Keratinocyte (primary cell): ENCODE measurements at regions not wholly inside any gene's neighbourhood (a gene's known extent, or its start where the extent isn't known, plus 50 kb on each side); places are given as distances from the start of the nearest gene placed in this dataset.

ENCODE experiments used
- DNase-seq: peaks from one replicate; pipeline ENCODE4 v3.0.0-alpha.2; 2011; ENCODE audit warnings: low read depth, missing footprints, low spot score
- FAIRE-seq: peaks from 2 replicates; lab custom pipeline; 2011; peaks lifted over from hg19 to GRCh38; lab: Jason Lieb, UNC
- H2AFZ ChIP-seq: 2 replicates; pipeline ENCODE4 v1.6.0; 2012; ENCODE audit warnings: low read length, control low read depth, inconsistent platforms; ENCODE audit not compliant: control insufficient read depth
- H3K27ac ChIP-seq: 2 replicates; pipeline ENCODE4 v1.5.1; 2011; ENCODE audit warnings: low read length; ENCODE audit not compliant: control insufficient read depth, insufficient read depth
- H3K27me3 ChIP-seq: 3 replicates; pipeline ENCODE4 v1.6.0; 2011; ENCODE audit warnings: low read length; ENCODE audit not compliant: control insufficient read depth, insufficient read depth; ENCODE audit errors: extremely low read depth
- H3K36me3 ChIP-seq, 2 experiments: 2 replicates in 1 of 2; 3 replicates in 1 of 2; pipeline ENCODE4 v1.5.1; 2011; ENCODE audit warnings: low read length in 2 of 2, mild to moderate bottlenecking in 1 of 2; ENCODE audit not compliant: control insufficient read depth in 2 of 2, insufficient read depth in 2 of 2; ENCODE audit errors: extremely low read depth in 1 of 2
- H3K4me1 ChIP-seq: 3 replicates; pipeline ENCODE4 v1.5.1; 2011; ENCODE audit warnings: low read length; ENCODE audit not compliant: control insufficient read depth, insufficient read depth; ENCODE audit errors: extremely low read depth
- H3K4me2 ChIP-seq: 3 replicates; pipeline ENCODE4 v1.6.0; 2011; ENCODE audit warnings: low read depth, low read length; ENCODE audit not compliant: control insufficient read depth, insufficient read depth; ENCODE audit errors: extremely low read depth
- H3K4me3 ChIP-seq, 3 experiments: fragments of 200-600 bp in 1 of 3; sonication (generic) in 1 of 3; 2 replicates in 2 of 3; 3 replicates in 1 of 3; pipeline ENCODE4 v1.5.1; 2011 to 2016; ENCODE audit warnings: low read length in 3 of 3, mild to moderate bottlenecking in 3 of 3, control low read depth in 2 of 3, inconsistent platforms in 1 of 3, low read depth in 1 of 3, mixed read lengths in 1 of 3, mixed run types in 1 of 3, moderate library complexity in 1 of 3; ENCODE audit not compliant: control insufficient read depth in 2 of 3, insufficient read depth in 2 of 3; ENCODE audit errors: extremely low read depth in 1 of 3
- H3K79me2 ChIP-seq: 2 replicates; pipeline ENCODE4 v1.6.0; 2012; ENCODE audit warnings: low read length; ENCODE audit not compliant: control insufficient read depth, insufficient read depth
- H3K9ac ChIP-seq: 3 replicates; pipeline ENCODE4 v1.6.0; 2011; ENCODE audit warnings: low read length; ENCODE audit not compliant: control insufficient read depth, insufficient read depth; ENCODE audit errors: extremely low read depth
- H3K9me1 ChIP-seq: 3 replicates; pipeline ENCODE4 v1.6.0; 2011; ENCODE audit warnings: low read length; ENCODE audit not compliant: control insufficient read depth, insufficient read depth; ENCODE audit errors: extremely low read depth
- H3K9me3 ChIP-seq: 2 replicates; pipeline ENCODE4 v1.5.1; 2012; ENCODE audit warnings: low read depth, low read length; ENCODE audit not compliant: control insufficient read depth
- H4K20me1 ChIP-seq: 3 replicates; pipeline ENCODE4 v1.6.0; 2011; ENCODE audit warnings: low read length; ENCODE audit not compliant: control insufficient read depth, insufficient read depth; ENCODE audit errors: extremely low read depth
- CTCF ChIP-seq, 3 experiments: IDR thresholded peaks in 1 of 3; conservative IDR thresholded peaks in 1 of 3; optimal IDR thresholded peaks in 1 of 3; 2 replicates in 2 of 3; 3 replicates in 1 of 3; pipeline versions ENCODE3 to v1.5.1; 2011; ENCODE audit warnings: low read length in 3 of 3, mild to moderate bottlenecking in 3 of 3, moderate library complexity in 2 of 3, control low read depth in 1 of 3, inconsistent platforms in 1 of 3; ENCODE audit not compliant: insufficient read depth in 2 of 3; ENCODE audit errors: extremely low read depth in 1 of 3
- EZH2 ChIP-seq: IDR thresholded peaks from one replicate; pipeline ENCODE4 v1.6.1; 2012; ENCODE audit warnings: inconsistent platforms, mild to moderate bottlenecking, low read length, moderate library complexity
- dilution Hi-C: fragments of 300-500 bp; cut with MboI; formaldehyde crosslinking; loops from one replicate; pipeline ENCODE4 v1.7.0; 2020; ENCODE audit warnings: low sequenced_read_pairs; ENCODE audit not compliant: extremely low pct_ligation_motif_present

- Histone ChIP-seq H3K27ac (no peak overlapping the region), H4K20me1 (no peaks in the 10 kb centered on the region), H3K9me1 (no peaks in the 10 kb centered on the region), H3K27me3 (no peaks in the 10 kb centered on the region), H3K9me3 (no peaks in the 10 kb centered on the region), H3K4me1 (no peaks in the 10 kb centered on the region), H3K4me3 (no peak overlapping the region), H3K36me3 (no peaks in the 10 kb centered on the region), H2AFZ (no peak overlapping the region), H3K4me2 (no peak overlapping the region), H3K9ac (no peak overlapping the region), H3K79me2 (no peaks in the 10 kb centered on the region)
- dilution Hi-C loops, result no loop called here
- TF ChIP-seq CTCF (optimal IDR thresholded peaks at IDR 0.05 in 1 of 3, IDR thresholded peaks at IDR 0.05 in 1 of 3, conservative IDR thresholded peaks at IDR 0.05 in 1 of 3; ENCODE audit: extremely low read depth in 1 of 3, insufficient read depth in 2 of 3, low read length in 3 of 3) (no peak), EZH2 (no peak)
- no peak for FAIRE-seq
- no peak for DNase-seq
Observed at GRCh38 chr10:78266741-78267469, 233.2 kb downstream of the RPS24 start.

- no peak overlapping the region for H2AFZ ChIP-seq
- no peaks in the 10 kb centered on the region for H4K20me1 ChIP-seq
- H3K4me2 ChIP-seq, result no peak overlapping the region
- H3K36me3 ChIP-seq, result no peaks in the 10 kb centered on the region
- no peaks in the 10 kb centered on the region for H3K79me2 ChIP-seq
- TF ChIP-seq CTCF (optimal IDR thresholded peaks at IDR 0.05 in 1 of 3, IDR thresholded peaks at IDR 0.05 in 1 of 3, conservative IDR thresholded peaks at IDR 0.05 in 1 of 3; ENCODE audit: extremely low read depth in 1 of 3, insufficient read depth in 2 of 3, low read length in 3 of 3) (no peak), EZH2 (no peak)
- no peaks in the 10 kb centered on the region for H3K9me3 ChIP-seq
- no peaks in the 10 kb centered on the region for H3K27me3 ChIP-seq
- H3K9ac ChIP-seq, result no peak overlapping the region
- no peak overlapping the region for H3K4me3 ChIP-seq
- no peak for FAIRE-seq
- no peaks in the 10 kb centered on the region for H3K4me1 ChIP-seq
- DNase-seq, result no peak
- no peaks in the 10 kb centered on the region for H3K9me1 ChIP-seq
- H3K27ac ChIP-seq, result no peak overlapping the region
- dilution Hi-C loops, result no loop called here
Observed at GRCh38 chr10:78267598-78267997, 233.9 kb downstream of the RPS24 start.
